Keratinocyte (primary cell): ENCODE measurements at regions not wholly inside any gene's neighbourhood (a gene's known extent, or its start where the extent isn't known, plus 50 kb on each side); places are given as distances from the start of the nearest gene placed in this dataset.

Experiments used
- DNase-seq: peaks from one replicate; pipeline ENCODE4 v3.0.0-alpha.2; 2011; ENCODE audit warnings: low read depth, missing footprints, low spot score
- FAIRE-seq: peaks from 2 replicates; lab custom pipeline; 2011; peaks lifted over from hg19 to GRCh38; lab: Jason Lieb, UNC
- H2AFZ ChIP-seq: 2 replicates; pipeline ENCODE4 v1.6.0; 2012; ENCODE audit warnings: low read length, control low read depth, inconsistent platforms; ENCODE audit not compliant: control insufficient read depth
- H3K27ac ChIP-seq: 2 replicates; pipeline ENCODE4 v1.5.1; 2011; ENCODE audit warnings: low read length; ENCODE audit not compliant: control insufficient read depth, insufficient read depth
- H3K27me3 ChIP-seq: 3 replicates; pipeline ENCODE4 v1.6.0; 2011; ENCODE audit warnings: low read length; ENCODE audit not compliant: control insufficient read depth, insufficient read depth; ENCODE audit errors: extremely low read depth
- H3K36me3 ChIP-seq, 2 experiments: 2 replicates in 1 of 2; 3 replicates in 1 of 2; pipeline ENCODE4 v1.5.1; 2011; ENCODE audit warnings: low read length in 2 of 2, mild to moderate bottlenecking in 1 of 2; ENCODE audit not compliant: control insufficient read depth in 2 of 2, insufficient read depth in 2 of 2; ENCODE audit errors: extremely low read depth in 1 of 2
- H3K4me1 ChIP-seq: 3 replicates; pipeline ENCODE4 v1.5.1; 2011; ENCODE audit warnings: low read length; ENCODE audit not compliant: control insufficient read depth, insufficient read depth; ENCODE audit errors: extremely low read depth
- H3K4me2 ChIP-seq: 3 replicates; pipeline ENCODE4 v1.6.0; 2011; ENCODE audit warnings: low read depth, low read length; ENCODE audit not compliant: control insufficient read depth, insufficient read depth; ENCODE audit errors: extremely low read depth
- H3K4me3 ChIP-seq, 3 experiments: fragments of 200-600 bp in 1 of 3; sonication (generic) in 1 of 3; 2 replicates in 2 of 3; 3 replicates in 1 of 3; pipeline ENCODE4 v1.5.1; 2011 to 2016; ENCODE audit warnings: low read length in 3 of 3, mild to moderate bottlenecking in 3 of 3, control low read depth in 2 of 3, inconsistent platforms in 1 of 3, low read depth in 1 of 3, mixed read lengths in 1 of 3, mixed run types in 1 of 3, moderate library complexity in 1 of 3; ENCODE audit not compliant: control insufficient read depth in 2 of 3, insufficient read depth in 2 of 3; ENCODE audit errors: extremely low read depth in 1 of 3
- H3K79me2 ChIP-seq: 2 replicates; pipeline ENCODE4 v1.6.0; 2012; ENCODE audit warnings: low read length; ENCODE audit not compliant: control insufficient read depth, insufficient read depth
- H3K9ac ChIP-seq: 3 replicates; pipeline ENCODE4 v1.6.0; 2011; ENCODE audit warnings: low read length; ENCODE audit not compliant: control insufficient read depth, insufficient read depth; ENCODE audit errors: extremely low read depth
- H3K9me1 ChIP-seq: 3 replicates; pipeline ENCODE4 v1.6.0; 2011; ENCODE audit warnings: low read length; ENCODE audit not compliant: control insufficient read depth, insufficient read depth; ENCODE audit errors: extremely low read depth
- H3K9me3 ChIP-seq: 2 replicates; pipeline ENCODE4 v1.5.1; 2012; ENCODE audit warnings: low read depth, low read length; ENCODE audit not compliant: control insufficient read depth
- H4K20me1 ChIP-seq: 3 replicates; pipeline ENCODE4 v1.6.0; 2011; ENCODE audit warnings: low read length; ENCODE audit not compliant: control insufficient read depth, insufficient read depth; ENCODE audit errors: extremely low read depth
- EZH2 ChIP-seq: IDR thresholded peaks from one replicate; pipeline ENCODE4 v1.6.1; 2012; ENCODE audit warnings: inconsistent platforms, mild to moderate bottlenecking, low read length, moderate library complexity
- dilution Hi-C: fragments of 300-500 bp; cut with MboI; formaldehyde crosslinking; loops from one replicate; pipeline ENCODE4 v1.7.0; 2020; ENCODE audit warnings: low sequenced_read_pairs; ENCODE audit not compliant: extremely low pct_ligation_motif_present
- TF ChIP-seq, protein P1 (sequence below), 3 experiments: IDR thresholded peaks in 1 of 3; conservative IDR thresholded peaks in 1 of 3; optimal IDR thresholded peaks in 1 of 3; 2 replicates in 2 of 3; 3 replicates in 1 of 3; pipeline versions ENCODE3 to v1.5.1; 2011; ENCODE audit warnings: low read length in 3 of 3, mild to moderate bottlenecking in 3 of 3, moderate library complexity in 2 of 3, control low read depth in 1 of 3, inconsistent platforms in 1 of 3; ENCODE audit not compliant: insufficient read depth in 2 of 3; ENCODE audit errors: extremely low read depth in 1 of 3

DNA sequence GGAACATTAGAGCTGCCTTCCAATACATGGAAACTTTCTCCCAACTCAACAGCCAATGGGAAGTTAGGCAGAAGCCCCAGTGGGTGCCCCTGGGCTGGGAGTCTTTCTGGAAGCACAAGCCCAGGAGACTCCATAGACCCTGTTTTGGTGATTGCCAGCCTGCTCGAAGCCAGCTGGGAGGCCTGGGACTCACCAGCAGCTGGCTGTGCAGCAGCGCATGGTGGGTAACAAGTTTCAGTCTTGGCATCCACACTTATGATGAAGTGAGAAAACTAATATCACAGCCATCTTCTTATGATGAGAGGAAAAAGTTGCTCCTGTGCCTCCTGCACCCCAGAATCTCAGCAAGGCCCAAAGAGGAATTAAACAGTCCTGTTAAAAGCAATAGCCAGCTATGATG, 522.5 kb upstream of the CDH5 start:
- no peak overlapping the region for H3K27ac ChIP-seq
- H3K36me3 ChIP-seq, result no peaks in the 10 kb centered on the region
- no peak overlapping the region for H2AFZ ChIP-seq
- no peaks in the 10 kb centered on the region for H3K27me3 ChIP-seq
- peaks cover 13% of the 10 kb centered on the region for H3K4me1 ChIP-seq
- H3K9ac ChIP-seq, result no peak overlapping the region
- no peaks in the 10 kb centered on the region for H3K9me3 ChIP-seq
- DNase-seq (no peak), FAIRE-seq (no peak)
- no peak overlapping the region for H3K4me3 ChIP-seq
- TF ChIP-seq, protein P1, sequence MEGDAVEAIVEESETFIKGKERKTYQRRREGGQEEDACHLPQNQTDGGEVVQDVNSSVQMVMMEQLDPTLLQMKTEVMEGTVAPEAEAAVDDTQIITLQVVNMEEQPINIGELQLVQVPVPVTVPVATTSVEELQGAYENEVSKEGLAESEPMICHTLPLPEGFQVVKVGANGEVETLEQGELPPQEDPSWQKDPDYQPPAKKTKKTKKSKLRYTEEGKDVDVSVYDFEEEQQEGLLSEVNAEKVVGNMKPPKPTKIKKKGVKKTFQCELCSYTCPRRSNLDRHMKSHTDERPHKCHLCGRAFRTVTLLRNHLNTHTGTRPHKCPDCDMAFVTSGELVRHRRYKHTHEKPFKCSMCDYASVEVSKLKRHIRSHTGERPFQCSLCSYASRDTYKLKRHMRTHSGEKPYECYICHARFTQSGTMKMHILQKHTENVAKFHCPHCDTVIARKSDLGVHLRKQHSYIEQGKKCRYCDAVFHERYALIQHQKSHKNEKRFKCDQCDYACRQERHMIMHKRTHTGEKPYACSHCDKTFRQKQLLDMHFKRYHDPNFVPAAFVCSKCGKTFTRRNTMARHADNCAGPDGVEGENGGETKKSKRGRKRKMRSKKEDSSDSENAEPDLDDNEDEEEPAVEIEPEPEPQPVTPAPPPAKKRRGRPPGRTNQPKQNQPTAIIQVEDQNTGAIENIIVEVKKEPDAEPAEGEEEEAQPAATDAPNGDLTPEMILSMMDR (optimal IDR thresholded peaks at IDR 0.05 in 1 of 3, IDR thresholded peaks at IDR 0.05 in 1 of 3, conservative IDR thresholded peaks at IDR 0.05 in 1 of 3; ENCODE audit: extremely low read depth in 1 of 3, insufficient read depth in 2 of 3, low read length in 3 of 3), result no peak
- no peak for TF ChIP-seq EZH2
- dilution Hi-C loops, result no loop called here
- no peaks in the 10 kb centered on the region for H3K79me2 ChIP-seq
- no peaks in the 10 kb centered on the region for H4K20me1 ChIP-seq
- H3K9me1 ChIP-seq, result no peaks in the 10 kb centered on the region
- H3K4me2 ChIP-seq, result no peak overlapping the region

DNA sequence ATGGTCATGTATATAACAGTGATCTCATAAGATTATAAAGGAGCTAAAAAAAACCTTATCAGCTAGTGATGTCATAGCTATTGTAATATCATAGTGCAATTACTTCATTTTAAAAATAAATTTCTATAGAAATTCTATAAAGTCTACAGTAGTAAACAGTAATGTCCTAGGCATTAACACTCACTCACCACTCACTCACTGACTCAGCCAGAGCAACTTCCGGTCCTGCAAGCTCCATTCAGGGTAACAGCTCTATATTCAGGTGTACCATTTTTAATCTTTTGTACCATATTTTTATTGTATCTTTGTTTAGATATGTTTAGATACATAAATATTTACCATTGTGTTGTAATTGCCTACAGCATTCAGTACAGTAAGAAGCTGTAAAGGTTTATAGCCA, 524.4 kb upstream of the CDH5 start:
- no peaks in the 10 kb centered on the region for H3K9me1 ChIP-seq
- DNase-seq, result peak; percentile 21
- no peak overlapping the region for H3K27ac ChIP-seq
- no peak for FAIRE-seq
- no peak overlapping the region for H3K4me3 ChIP-seq
- H4K20me1 ChIP-seq, result no peaks in the 10 kb centered on the region
- no peaks in the 10 kb centered on the region for H3K27me3 ChIP-seq
- no peaks in the 10 kb centered on the region for H3K9me3 ChIP-seq
- no peaks in the 10 kb centered on the region for H3K79me2 ChIP-seq
- dilution Hi-C loops, result no loop called here
- H3K9ac ChIP-seq, result no peak overlapping the region
- TF ChIP-seq EZH2, result no peak
- TF ChIP-seq, protein P1 (optimal IDR thresholded peaks at IDR 0.05 in 1 of 3, IDR thresholded peaks at IDR 0.05 in 1 of 3, conservative IDR thresholded peaks at IDR 0.05 in 1 of 3; ENCODE audit: extremely low read depth in 1 of 3, insufficient read depth in 2 of 3, low read length in 3 of 3), result no peak
- no peaks in the 10 kb centered on the region for H3K36me3 ChIP-seq
- H2AFZ ChIP-seq, result no peak overlapping the region
- H3K4me1 ChIP-seq, result peaks cover 13% of the 10 kb centered on the region
- no peak overlapping the region for H3K4me2 ChIP-seq
